HCT116 (cell line): ENCODE measurements at regions not wholly inside any gene's neighbourhood (a gene's known extent, or its start where the extent isn't known, plus 50 kb on each side); places are given as distances from the start of the nearest gene placed in this dataset.

Experiments used
- ATAC-seq: fragments of 200-7000 bp; cut with Tn5 transposase; 2 replicates; pipeline ENCODE4 v1.9.1; 2020; ENCODE audit warnings: mild to moderate bottlenecking, moderate library complexity
- BruUV-seq: library from RNA; stranded (reverse); fragments of 400-500 nt; replicated peaks from 2 replicates; lab custom pipeline; 2021; lab: Mats Ljungman, UMichigan
- CTCF ChIA-PET: fragments of 300-600 bp; sonication (Branson Sonifier 250); formaldehyde crosslinking; loops from one replicate; lab custom pipeline; 2021; ENCODE audit warnings: antibody characterized with exemption; lab: Charles Lee
- POLR2A ChIA-PET: fragments of 300-600, 350-600 bp; sonication (Branson Sonifier 250); formaldehyde crosslinking; loops from one replicate; lab custom pipeline; 2021; ENCODE audit warnings: antibody characterized with exemption; lab: Charles Lee
- RAD21 ChIA-PET, 2 experiments: fragments of 300-600 bp; sonication (Branson Sonifier 250); formaldehyde crosslinking; loops; one replicate each; lab custom pipeline; 2023; ENCODE audit warnings: low total read pairs in 2 of 2; ENCODE audit not compliant: uncharacterized antibody in 2 of 2, unreplicated experiment in 2 of 2, low non-redundant PET in 1 of 2; lab: Charles Lee
- DNase-seq: peaks from one replicate; pipeline ENCODE4 v3.0.0-alpha.2; 2010; ENCODE audit warnings: low read depth, low spot score
- H2AFZ ChIP-seq: fragments of 200-600 bp; shearing (Covaris generic), sonication (generic); 2 replicates; pipeline ENCODE4 v1.6.1; 2017; ENCODE audit warnings: low read depth, mixed run types, mixed read lengths, antibody characterized with exemption, low read length; ENCODE audit not compliant: poor library complexity, severe bottlenecking
- H3K27ac ChIP-seq: 2 replicates; pipeline ENCODE4 v1.5.1; 2012; ENCODE audit warnings: low read depth, low read length
- H3K27me3 ChIP-seq: fragments of 200-600 bp; sonication (generic); 2 replicates; pipeline ENCODE4 v1.6.1; 2016; ENCODE audit warnings: mixed run types, low read length, mixed read lengths; ENCODE audit not compliant: insufficient read depth
- H3K36me3 ChIP-seq, 2 experiments: fragments of 200-500 bp in 1 of 2; fragments of 200-600 bp in 1 of 2; sonication (Bioruptor generic) in 1 of 2; sonication (generic) in 1 of 2; 2 replicates each; pipeline versions ENCODE4 v1.5.1 to v1.6.1; 2014 to 2016; ENCODE audit warnings: low read length in 2 of 2, inconsistent platforms in 1 of 2, mixed read lengths in 1 of 2, mixed run types in 1 of 2; ENCODE audit not compliant: insufficient read depth in 2 of 2, control insufficient read depth in 1 of 2
- H3K4me1 ChIP-seq, 2 experiments: fragments of 200-600 bp in 1 of 2; sonication (generic) in 1 of 2; 2 replicates each; pipeline versions ENCODE4 v1.5.1 to v1.6.1; 2012 to 2017; ENCODE audit warnings: low read length in 2 of 2, inconsistent platforms in 1 of 2, mild to moderate bottlenecking in 1 of 2, mixed read lengths in 1 of 2, mixed run types in 1 of 2, moderate library complexity in 1 of 2; ENCODE audit not compliant: insufficient read depth in 2 of 2, control insufficient read depth in 1 of 2
- H3K4me2 ChIP-seq: fragments of 200-600 bp; sonication (generic); 2 replicates; pipeline ENCODE4 v1.6.1; 2017; ENCODE audit warnings: mixed run types, low read length, mixed read lengths
- H3K4me3 ChIP-seq, 2 experiments: fragments of 200-600 bp in 1 of 2; sonication (generic) in 1 of 2; replicated peaks in 1 of 2; 2 replicates each; pipeline ENCODE4 v1.5.1; 2011 to 2016; ENCODE audit warnings: low read length in 2 of 2, control low read depth in 1 of 2, low read depth in 1 of 2, mild to moderate bottlenecking in 1 of 2, mixed read lengths in 1 of 2, mixed run types in 1 of 2
- H3K79me2 ChIP-seq: fragments of 200-600 bp; sonication (generic); 2 replicates; pipeline ENCODE4 v1.6.1; 2017; ENCODE audit warnings: mild to moderate bottlenecking, mixed run types, low read length, moderate library complexity, mixed read lengths; ENCODE audit not compliant: insufficient read depth
- H3K9ac ChIP-seq: fragments of 200-600 bp; sonication (generic); 2 replicates; pipeline ENCODE4 v1.6.1; 2016; ENCODE audit warnings: low read length, mixed read lengths
- H3K9me2 ChIP-seq: fragments of 200-600 bp; sonication (generic), shearing (Covaris generic); 2 replicates; pipeline ENCODE4 v1.6.1; 2017; ENCODE audit warnings: mixed run types, mild to moderate bottlenecking, moderate library complexity; ENCODE audit not compliant: insufficient read depth
- H3K9me3 ChIP-seq, 2 experiments: fragments of 200-500 bp in 1 of 2; fragments of 200-600 bp in 1 of 2; sonication (Bioruptor generic) in 1 of 2; sonication (generic) in 1 of 2; 2 replicates each; pipeline ENCODE4 v1.6.1; 2014 to 2017; ENCODE audit warnings: low read length in 2 of 2, mixed read lengths in 2 of 2, inconsistent platforms in 1 of 2, low read depth in 1 of 2, mild to moderate bottlenecking in 1 of 2, mixed run types in 1 of 2, moderate library complexity in 1 of 2; ENCODE audit not compliant: control insufficient read depth in 1 of 2, insufficient read depth in 1 of 2
- H4K20me1 ChIP-seq: fragments of 200-600 bp; sonication (generic), shearing (Covaris generic); 2 replicates; pipeline ENCODE4 v1.6.1; 2017; ENCODE audit warnings: mixed run types, mild to moderate bottlenecking, moderate library complexity; ENCODE audit not compliant: insufficient read depth
- EGR1 ChIP-seq: IDR thresholded peaks from 2 replicates; pipeline ENCODE4 v1.6.1; 2012; ENCODE audit warnings: low read depth
- ELF1 ChIP-seq: IDR thresholded peaks from 2 replicates; pipeline ENCODE4 v1.6.1; 2012; ENCODE audit warnings: low read depth, borderline replicate concordance
- EZH2 ChIP-seq: fragments of 200-600 bp; sonication (generic); IDR thresholded peaks from 2 replicates; pipeline ENCODE4 v1.6.1; 2017; ENCODE audit warnings: antibody characterized with exemption, mixed run types
- EZH2phosphoT487 ChIP-seq: fragments of 200-600 bp; IDR thresholded peaks from 2 replicates; pipeline ENCODE4 v1.6.1; 2018; ENCODE audit warnings: antibody characterized with exemption, borderline replicate concordance
- FOSL1 ChIP-seq: IDR thresholded peaks from 2 replicates; pipeline ENCODE4 v1.6.1; 2012; ENCODE audit warnings: low read depth
- JUND ChIP-seq: IDR thresholded peaks from 2 replicates; pipeline ENCODE4 v1.6.1; 2012
- REST ChIP-seq: IDR thresholded peaks from 2 replicates; pipeline ENCODE4 v1.6.1; 2012; ENCODE audit warnings: low read depth
- SIN3A ChIP-seq: IDR thresholded peaks from 2 replicates; pipeline ENCODE4 v1.6.1; 2012; ENCODE audit warnings: low read depth
- TCF7L2 ChIP-seq: IDR thresholded peaks from 2 replicates; pipeline ENCODE4 v1.7.0; 2011; ENCODE audit warnings: borderline replicate concordance, inconsistent platforms; ENCODE audit not compliant: insufficient read depth, insufficient read length; ENCODE audit errors: extremely low read depth
- intact Hi-C: fragments of 100-400 bp; cut with micrococcal nuclease; formaldehyde crosslinking; loops from 2 replicates; pipeline ENCODE4 v1.10.0; 2022

- intact Hi-C loops: no loop called here
- Histone ChIP-seq H3K36me3 (no peaks in the 10 kb centered on the region), H3K9me3 (peaks cover 0 to under 1% of the 10 kb centered on the region in 2 experiments; a peak in 1 of 4 replicates), H3K4me2 (no peak overlapping the region)
- CTCF ChIA-PET: no interaction called here
- TF ChIP-seq REST (no peak), EGR1 (no peak), TCF7L2 (no peak), SIN3A (no peak), EZH2phosphoT487 (no peak), EZH2 (no peak), JUND (no peak), ELF1 (no peak), FOSL1 (no peak)
- TF ChIP-seq, all 23 proteins: peak for 0
- no peak overlapping the region for H3K4me3 ChIP-seq
- H3K79me2 ChIP-seq: no peaks in the 10 kb centered on the region
- H2AFZ ChIP-seq: no peak overlapping the region
- H3K9me2 ChIP-seq: no peaks in the 10 kb centered on the region
- no peak overlapping the region for H3K9ac ChIP-seq
- H4K20me1 ChIP-seq: no peaks in the 10 kb centered on the region
- H3K4me1 ChIP-seq: no peaks in the 10 kb centered on the region
- DNase-seq (no peak), ATAC-seq (no peak)
- POLR2A ChIA-PET: no interaction called here
- BruUV-seq: no TSS peak
- H3K27ac ChIP-seq: no peak overlapping the region
- RAD21 ChIA-PET: no interaction called here
- H3K27me3 ChIP-seq: no peaks in the 10 kb centered on the region
These were observed 76.1 kb upstream of the ASIC2 start for GRCh38 chr17:33369149-33369548.
